ENCODE measurements at regions not wholly inside any gene's neighbourhood (a gene's known extent, or its start where the extent isn't known, plus 50 kb on each side); places are given as distances from the start of the nearest gene placed in this dataset.

- no peak for DNase-seq (ENCODE audit: low spot score)
These were observed 426.4 kb downstream of the CTTN start for GRCh38 chr11:70824605-70825245.

- DNase-seq (ENCODE audit: low spot score): no peak
These were observed 426.4 kb downstream of the SHANK2 start for GRCh38 chr11:70825893-70826540.

- no peak for DNase-seq (ENCODE audit: low spot score)
These were observed 425.6 kb downstream of the SHANK2 start for GRCh38 chr11:70826541-70827335.

- no peak for DNase-seq (ENCODE audit: low spot score)
These were observed 423.7 kb downstream of the SHANK2 start for GRCh38 chr11:70828593-70829082.

- no peak for DNase-seq (ENCODE audit: low spot score)
These were observed 423.1 kb downstream of the SHANK2 start for GRCh38 chr11:70829134-70829885.

DNA sequence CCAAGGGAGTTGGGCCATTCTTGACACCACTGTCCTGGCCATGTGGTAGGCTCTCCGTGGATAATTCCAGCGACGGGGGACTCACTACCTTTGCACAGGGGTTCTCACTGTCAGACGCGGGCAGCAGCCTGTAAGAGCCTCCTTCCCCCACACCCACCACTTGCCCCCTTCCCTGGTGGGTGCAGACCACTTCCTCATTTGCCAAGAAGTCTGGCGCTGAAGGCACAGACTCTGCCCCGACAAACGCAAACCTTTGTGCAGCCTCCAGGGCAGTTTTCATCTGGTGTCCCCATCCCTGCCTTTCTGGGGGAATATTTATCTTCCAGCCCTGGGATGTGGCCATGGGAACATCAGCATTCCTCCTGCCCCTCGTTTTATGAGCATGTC, 422.5 kb downstream of the SHANK2 start:
- DNase-seq (ENCODE audit: low spot score): no peak

DNA sequence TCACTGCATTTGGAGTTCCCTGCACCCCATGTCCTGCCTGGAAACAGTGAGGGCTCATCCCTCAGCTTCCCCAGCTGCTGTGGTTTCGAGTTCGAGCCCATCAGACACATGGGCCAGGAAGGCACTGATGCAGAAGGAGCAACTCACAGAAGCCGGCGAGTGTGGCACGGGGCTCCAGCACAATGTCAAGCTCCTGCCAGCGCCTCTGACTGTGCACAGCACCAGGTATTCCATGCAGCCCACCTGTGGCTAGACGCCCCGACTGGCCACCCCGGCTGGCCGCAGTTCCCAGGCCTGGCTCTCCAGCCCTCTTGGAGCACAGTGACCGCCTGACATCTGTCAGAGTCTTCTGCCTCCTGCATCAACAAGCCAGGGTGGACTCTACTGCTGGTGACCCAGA, 419.4 kb downstream of the SHANK2 start:
- no peak for DNase-seq (ENCODE audit: low spot score)

GRCh38 chr11:70833554-70833953, 418.8 kb downstream of the SHANK2 start:
- DNase-seq (ENCODE audit: low spot score): no peak

GRCh38 chr11:70834277-70834940, 418.0 kb downstream of the SHANK2 start:
- no peak for DNase-seq (ENCODE audit: low spot score)

DNA sequence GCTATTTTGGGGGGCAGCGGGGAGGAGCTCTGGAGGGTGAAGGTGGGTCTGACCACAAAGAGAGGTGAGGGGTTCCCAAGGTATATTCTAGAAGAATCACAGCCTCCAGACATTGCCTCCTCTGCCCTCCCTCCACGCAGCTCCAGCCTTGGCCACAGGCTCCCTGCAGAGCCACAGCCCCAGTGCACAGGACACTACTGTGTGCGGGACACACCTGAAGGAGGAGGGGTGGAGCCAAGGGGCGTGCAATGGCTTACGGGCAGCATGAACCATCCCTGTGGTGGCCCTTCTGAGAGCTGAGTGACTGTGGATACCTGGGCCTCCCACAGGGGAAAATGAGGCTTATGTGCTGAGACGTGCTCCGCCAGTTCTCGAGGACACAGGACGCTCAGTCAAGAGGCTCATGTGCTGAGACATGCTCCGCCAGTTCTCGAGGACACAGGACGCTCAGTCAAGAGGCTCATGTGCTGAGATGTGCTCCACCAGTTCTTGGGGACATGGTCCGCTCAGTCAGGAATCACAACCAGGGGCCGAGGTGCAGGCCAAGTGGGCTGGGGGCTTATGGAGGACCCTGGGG, 417.3 kb downstream of the SHANK2 start:
- no peak for DNase-seq (ENCODE audit: low spot score)

GRCh38 chr11:70836071-70836470, 416.3 kb downstream of the SHANK2 start:
- no peak for DNase-seq (ENCODE audit: low spot score)

DNA sequence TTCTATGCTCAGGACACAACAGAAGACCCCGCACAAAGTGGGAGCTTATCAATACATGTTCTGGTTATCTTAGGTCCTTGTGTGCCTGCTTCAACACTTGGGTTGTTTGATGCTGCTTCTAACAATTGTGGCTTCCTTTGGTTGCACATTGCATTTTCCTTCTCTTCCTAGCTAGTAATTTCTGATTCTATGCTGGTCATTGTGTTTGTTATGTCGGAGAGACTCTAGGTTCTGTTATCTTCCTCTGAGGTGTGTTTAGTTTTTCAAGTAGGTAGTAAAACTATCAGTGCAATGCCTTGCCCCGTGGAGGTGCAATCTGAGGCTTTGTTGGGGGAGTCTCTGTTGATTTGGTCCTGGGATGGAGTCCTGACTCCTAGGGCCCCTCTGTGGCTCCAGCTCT, 414.2 kb downstream of the SHANK2 start:
- DNase-seq (ENCODE audit: low spot score): no peak

DNA sequence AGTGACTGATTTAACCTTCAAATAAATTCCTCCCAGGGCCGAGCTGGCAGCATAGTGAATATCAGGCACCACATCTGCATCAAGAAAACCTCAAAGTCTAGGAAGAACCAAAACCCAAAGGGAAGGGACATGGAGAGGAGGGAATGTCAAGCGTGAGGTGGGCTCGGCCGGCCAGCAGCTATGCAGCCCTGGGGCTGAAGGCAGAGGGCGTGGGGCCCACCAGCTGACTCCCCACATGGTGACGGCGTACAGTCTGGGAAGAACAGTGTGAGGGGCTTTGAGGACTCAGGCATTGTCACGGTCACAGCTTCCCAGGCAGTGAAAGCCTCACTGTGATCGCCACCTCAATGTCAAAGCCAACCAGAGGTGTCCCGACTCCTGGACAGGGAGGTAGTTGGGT, 412.5 kb downstream of the SHANK2 start:
- no peak for DNase-seq (ENCODE audit: low spot score)

GRCh38 chr11:70841264-70841663, 411.1 kb downstream of the SHANK2 start:
- no peak for DNase-seq (ENCODE audit: low spot score)

DNA sequence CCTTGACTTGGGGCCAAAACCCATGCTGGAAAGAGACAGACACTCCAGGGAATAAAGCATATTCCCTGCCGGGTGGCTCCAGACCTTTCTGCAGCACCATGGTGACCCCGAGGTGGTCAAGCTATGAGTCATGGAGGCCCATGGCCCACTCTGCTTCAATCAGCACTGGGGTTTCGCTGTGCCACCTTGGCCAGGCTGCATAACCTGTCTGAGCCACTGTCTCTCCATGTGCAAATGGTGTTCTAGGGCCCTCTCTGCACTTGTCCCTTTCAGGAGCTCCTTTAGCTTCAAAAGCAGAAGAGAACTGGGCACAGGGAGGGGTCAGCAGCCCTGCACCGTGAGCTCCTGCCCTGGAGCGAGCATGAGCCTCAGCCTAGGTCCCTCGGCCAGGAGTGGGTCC, 410.1 kb downstream of the SHANK2 start:
- no peak for DNase-seq (ENCODE audit: low spot score)

DNA sequence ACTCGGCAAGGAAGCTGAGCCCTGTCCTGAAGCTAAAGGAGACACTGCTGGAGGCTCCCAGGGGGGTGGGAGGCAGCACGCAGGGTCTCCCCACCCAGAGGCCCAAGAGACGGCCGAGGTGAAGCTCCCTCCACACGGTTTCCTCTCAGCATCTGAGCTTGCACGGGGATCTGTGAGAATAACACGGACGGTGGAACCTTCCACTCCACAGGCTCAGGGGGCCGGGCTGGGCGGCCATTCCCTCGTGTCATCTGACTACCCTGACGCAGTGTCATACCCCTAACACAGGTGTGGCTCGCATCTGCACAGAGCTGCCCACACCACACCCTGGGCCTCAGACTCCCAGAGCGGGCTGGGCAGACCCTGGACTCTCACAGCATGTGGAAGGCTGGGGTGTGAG, 409.7 kb downstream of the SHANK2 start:
- no peak for DNase-seq (ENCODE audit: low spot score)

GRCh38 chr11:70843906-70844305, 408.5 kb downstream of the SHANK2 start:
- DNase-seq (ENCODE audit: low spot score): no peak

DNA sequence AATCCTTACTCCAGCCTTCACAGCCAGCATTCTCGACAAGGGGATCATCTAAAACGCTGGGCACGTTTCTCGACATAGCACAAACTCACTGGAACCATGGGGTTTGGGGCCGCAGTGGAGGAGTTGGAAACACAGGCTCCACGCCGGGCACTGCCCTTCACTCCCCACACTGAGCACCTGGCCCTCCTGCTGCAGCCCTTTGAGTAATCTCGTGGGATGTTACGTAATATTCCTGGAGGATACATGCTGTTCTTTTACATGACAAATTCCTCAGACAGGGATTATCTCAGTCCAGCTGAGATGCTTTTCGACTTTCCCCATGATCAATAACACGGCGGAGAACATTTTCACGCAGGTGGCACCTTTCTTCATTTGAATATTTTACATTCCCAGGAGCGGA, 408.0 kb downstream of the SHANK2 start:
- DNase-seq (ENCODE audit: low spot score): no peak

DNA sequence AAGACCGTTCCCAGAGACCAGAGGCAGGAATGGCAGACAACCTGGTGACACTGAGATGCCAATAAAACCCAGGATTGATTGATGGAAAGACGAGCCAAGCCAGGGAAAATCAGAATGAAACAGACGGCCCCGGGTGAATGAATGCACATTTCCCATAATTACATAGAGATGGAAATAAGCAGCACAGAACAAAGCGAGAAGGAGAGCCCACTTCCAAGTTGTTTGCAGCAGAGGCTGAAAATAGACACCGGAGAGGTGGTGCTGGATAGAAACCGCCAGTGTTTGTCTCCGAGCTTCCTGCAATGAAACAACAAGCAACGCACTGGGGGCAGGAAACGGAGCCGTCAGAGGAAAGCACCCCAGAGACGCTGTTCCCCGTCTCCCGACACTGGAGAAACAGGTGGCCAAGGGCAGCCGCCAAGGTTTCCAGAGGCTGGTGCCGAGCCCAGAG, 406.8 kb downstream of the SHANK2 start:
- DNase-seq (ENCODE audit: low spot score): no peak

DNA sequence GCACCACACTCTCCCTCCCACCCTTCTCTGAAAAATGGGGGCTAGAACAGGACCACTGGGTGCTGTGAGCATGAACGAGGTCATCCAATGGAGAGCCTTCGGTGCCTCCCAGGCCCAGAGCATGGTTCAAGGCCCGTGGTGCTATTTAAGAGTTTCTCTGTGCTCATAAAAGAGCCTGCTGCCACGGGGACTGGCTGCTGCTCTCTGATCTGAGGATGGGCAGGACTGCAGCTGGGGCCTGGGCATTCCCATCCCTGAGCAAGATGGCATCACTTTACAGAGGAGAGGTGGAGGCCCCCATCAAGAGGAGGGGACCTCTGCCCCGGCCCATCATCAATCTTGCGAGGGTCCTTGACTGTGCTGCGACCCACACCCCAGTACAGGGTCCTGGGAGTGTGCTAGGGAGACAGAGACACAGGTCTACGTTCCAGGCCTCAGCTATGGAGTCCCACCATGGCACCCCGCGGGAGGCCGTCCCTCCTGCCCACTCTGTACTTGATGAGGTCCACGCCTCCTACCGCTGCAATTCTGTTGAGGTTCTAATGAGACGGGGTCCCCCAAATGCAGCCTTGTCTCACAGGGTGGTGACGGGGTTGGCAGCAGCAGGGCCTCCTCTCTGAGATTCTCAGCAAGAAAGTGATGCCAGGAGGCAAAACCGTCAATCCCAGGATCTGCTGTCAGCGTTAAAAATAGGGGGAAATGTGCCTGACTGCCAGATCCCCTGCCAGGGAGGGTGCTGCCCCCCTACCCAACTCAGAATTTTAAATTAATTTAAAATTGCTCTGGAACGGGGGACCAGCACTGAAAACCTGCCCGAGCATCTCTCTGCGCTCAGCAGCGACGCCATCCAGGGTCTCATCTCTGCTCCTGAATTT, 405.4 kb downstream of the SHANK2 start:
- DNase-seq (ENCODE audit: low spot score): no peak

All from HuH-7.5 (cell line).